GM19397 (cell line): ENCODE measurements at regions not wholly inside any gene's neighbourhood (a gene's known extent, or its start where the extent isn't known, plus 50 kb on each side); places are given as distances from the start of the nearest gene placed in this dataset.
"Not testable (repeated sequence)": the region's sequence is repeated elsewhere in the genome, so short reads cannot be mapped to it uniquely, and the experiment has no call there.

ENCODE experiments used
- ATAC-seq: cut with Tn5 transposase; IDR thresholded peaks from one replicate; pipeline ENCODE4 v1.9.1; 2021; ENCODE audit warnings: mild to moderate bottlenecking, moderate library complexity; ENCODE audit not compliant: unreplicated experiment

- no peak for ATAC-seq
Measured at GRCh38 chr3:177382944-177383343, 185.7 kb upstream of the TBL1XR1 start.

DNA sequence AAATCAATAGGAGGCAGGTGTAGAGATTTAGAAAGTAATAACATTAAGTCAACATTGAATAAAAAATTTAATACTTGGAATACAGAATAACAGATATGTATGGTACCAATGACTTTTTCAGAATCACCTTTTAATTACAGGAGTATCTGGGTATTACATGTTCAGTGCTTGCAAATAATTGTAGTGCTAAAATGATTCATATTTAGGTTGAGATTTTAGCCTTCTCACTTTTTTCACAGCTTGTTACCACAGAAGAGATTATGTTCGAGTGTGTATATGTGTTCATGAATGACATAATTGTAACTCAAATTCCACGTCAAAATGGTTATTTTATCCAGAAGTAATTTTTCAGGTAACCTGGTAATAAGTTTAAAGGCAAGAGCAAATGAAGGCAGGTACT lies 187.9 kb upstream of the TBL1XR1 start:
- ATAC-seq, result no peak

- no peak for ATAC-seq
Measured at GRCh38 chr3:177385831-177386301, 188.6 kb upstream of the TBL1XR1 start.

DNA sequence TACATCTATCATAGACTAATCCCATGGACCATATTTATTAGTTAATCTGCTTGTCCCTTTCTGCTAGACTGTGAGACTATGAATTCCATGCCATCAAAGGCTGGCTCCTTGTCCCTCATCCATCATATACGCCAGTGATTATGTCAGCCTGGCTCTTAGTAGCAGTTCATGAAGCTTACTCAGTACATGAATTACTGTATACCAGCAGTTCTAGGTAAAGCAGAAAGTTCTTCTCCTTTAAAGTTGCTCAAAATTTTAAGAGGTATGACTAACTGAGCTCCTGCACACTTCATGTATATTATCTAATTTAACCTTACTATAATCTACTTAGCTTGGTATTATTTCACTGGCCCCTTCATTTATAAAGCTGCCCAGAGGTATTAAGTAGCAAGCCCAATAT lies 190.9 kb upstream of the TBL1XR1 start:
- ATAC-seq, result no peak

- ATAC-seq, result not testable (repeated sequence)
Measured at GRCh38 chr3:177394231-177395024, 197.1 kb upstream of the TBL1XR1 start.

- ATAC-seq, result no peak
Measured at GRCh38 chr3:177396733-177397132, 199.5 kb upstream of the TBL1XR1 start.

- ATAC-seq, result no peak
Measured at GRCh38 chr3:177401375-177401774, 204.1 kb upstream of the TBL1XR1 start.

DNA sequence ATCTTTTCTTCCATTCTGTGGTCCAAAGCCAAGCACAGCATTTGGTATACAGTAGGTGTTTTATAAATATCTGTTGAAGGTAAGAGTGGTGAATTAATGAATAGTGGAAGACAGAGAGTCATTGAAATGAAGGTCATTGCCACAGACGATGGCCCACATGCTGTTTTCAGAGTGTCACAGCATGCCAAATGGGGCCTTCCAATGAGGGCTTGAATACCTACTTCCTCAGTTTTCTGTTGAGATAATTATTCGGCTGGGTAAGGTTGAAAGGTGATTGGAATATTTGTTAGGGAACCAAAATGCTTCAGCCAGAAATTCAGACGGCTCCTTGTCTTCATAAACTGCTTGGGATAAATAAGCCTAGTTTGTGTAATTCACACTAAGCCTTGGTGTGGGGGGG lies 205.3 kb upstream of the TBL1XR1 start:
- no peak for ATAC-seq

DNA sequence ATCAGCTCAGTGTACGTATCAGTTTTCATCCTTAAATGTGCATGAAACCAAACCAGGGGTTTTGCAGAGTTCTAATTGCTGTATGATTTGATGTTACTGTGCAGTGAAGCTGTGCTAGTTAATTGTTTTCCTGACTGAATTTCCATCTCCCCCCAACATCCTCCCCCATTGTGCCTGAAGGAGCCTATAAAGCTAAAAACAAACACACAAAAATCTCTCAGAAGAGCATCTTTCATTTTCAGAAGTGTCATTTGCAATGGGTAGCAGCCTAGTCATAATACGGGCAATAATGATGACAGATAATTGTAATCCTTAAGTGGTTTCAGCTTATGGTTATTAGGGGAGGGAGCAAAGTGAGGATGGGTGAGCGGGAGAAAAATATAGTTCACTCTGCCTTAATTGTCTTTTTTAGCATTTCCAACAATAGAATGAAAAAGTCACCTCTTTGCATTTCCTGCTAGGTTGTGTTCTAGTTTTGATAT lies 207.9 kb upstream of the TBL1XR1 start:
- no peak for ATAC-seq

GRCh38 chr3:177410730-177411129 lies 213.4 kb upstream of the TBL1XR1 start:
- no peak for ATAC-seq

DNA sequence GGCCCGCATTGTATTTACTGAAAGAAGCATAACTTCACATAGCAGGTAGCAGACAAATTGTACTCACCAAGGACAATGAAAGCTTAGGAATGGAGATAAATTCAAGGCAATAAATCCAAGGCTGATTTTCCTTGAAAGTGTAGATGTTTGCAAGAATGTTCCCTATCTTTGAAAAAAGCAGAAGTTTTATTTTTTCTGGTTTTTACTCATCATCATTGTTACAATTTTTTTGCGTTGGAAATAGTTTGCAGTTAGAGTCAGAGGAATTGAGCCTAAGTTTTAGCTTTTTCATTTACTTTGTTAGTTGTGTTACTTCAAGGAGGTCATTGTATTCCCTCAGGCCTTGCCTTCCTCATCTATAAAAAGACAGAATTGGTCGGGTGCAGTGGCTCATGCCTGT lies 213.9 kb upstream of the TBL1XR1 start:
- no peak for ATAC-seq

DNA sequence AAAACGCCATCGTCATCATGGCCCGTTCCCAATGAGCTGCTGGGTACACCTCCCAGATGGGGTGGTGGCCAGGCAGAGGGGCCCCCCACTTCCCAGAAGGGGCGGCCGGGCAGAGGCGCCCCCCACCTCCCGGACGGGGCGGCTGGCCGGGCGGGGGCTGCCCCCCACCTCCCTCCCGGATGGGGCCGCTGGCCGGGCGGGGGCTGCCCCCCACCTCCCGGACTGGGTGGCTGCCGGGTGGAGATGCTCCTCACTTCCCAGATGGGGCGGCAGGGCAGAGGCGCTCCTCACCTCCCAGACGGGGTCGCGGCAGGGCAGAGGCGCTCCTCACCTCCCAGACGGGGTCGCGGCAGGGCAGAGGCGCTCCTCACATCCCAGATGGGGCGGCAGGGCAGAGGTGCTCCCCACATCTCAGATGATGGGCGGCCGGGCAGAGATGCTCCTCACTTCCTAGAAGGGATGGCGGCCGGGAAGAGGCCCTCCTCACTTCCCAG lies 215.4 kb upstream of the TBL1XR1 start:
- ATAC-seq, result not testable (repeated sequence)

DNA sequence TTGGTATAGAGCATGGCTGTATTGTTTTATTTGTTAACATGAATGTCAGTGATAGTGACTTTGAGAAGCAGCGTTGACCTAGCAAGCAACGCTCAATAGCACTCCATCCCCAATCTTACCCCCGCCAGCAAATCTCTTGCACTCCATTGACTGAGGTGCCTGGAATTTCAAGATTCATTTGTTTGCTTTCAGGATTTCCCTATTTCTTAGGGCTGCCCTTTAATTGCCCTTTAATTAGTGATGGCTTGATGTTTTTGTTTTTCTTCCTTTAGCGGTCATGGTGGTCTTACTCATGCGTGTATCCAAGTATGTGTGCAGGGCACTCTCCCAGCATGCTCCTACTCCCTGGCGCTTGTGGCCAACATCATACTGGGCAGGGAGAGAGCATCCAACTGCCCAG lies 216.8 kb upstream of the TBL1XR1 start:
- no peak for ATAC-seq

DNA sequence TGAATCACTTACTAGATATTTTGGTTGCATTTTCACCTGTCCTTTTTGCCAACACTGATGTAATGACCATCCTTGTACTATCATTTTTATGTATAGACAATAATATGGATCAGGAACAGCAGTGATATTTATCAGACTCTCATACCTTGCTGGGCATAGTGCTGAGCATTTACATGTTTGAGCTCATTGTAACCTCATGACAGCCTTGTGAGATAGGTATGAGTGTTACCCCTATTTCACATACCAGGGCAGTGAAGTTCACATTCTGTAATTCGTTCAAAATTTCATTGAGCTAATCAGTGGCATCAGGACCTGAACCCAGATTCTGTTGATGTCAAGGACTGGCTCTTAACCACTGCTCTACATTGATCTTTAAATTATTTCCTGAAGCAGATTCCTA lies 221.5 kb upstream of the TBL1XR1 start:
- no peak for ATAC-seq

DNA sequence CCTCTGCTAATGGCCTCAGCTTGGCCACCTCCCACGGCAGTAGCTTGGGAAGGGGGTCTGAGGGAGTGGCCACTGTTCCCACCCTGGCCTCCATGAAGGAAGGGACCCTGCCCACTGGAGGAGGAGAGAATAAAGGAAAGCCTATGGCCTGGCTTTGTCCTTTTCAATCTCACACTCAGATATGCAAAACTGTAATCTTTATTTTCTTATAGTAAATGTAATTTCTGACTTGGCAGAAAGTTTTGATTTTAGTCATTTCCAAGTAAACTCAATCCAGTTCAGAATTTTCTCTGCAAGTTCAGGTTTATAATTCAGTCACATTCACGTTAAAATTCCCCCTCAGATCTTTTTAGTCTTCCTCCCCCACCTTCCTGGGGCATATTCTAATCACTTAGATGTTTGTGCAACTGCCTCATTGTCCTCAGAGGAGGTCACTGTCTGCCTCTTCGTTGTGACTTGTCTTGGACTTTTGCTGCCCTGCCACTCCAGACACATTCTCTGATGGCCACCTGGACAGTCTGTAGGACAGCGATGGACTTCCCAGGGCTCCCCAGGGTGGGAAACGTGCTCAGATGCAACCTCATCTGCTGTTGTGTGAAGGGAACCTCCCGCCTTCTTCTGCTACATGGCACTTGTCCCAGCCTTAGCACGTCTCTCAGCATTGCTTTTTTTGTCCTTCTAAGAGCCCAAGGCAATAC lies 222.8 kb upstream of the TBL1XR1 start:
- no peak for ATAC-seq

GRCh38 chr3:177420651-177421480 lies 223.6 kb upstream of the TBL1XR1 start:
- ATAC-seq, result no peak

GRCh38 chr3:177421481-177421785 lies 224.2 kb upstream of the TBL1XR1 start:
- ATAC-seq, result no peak

DNA sequence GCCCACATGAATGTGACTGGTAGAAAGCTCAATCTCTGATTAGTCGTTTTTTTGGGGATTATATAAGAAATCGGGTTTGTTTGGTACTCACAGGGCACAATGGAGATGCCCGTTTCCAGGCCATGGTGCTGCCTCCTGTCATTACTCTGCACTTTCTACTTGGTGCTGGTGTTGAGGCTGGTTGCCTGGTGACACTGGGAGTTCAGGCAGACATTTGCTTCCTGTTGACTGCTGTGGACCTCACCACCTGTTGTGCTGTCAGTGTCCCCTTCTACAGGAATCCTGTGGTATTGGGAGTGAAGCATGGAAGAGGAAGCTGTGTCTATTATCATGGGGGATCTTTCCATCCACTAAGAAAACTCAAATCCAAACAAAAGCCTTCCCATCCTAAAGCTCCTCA lies 227.2 kb upstream of the TBL1XR1 start:
- no peak for ATAC-seq

DNA sequence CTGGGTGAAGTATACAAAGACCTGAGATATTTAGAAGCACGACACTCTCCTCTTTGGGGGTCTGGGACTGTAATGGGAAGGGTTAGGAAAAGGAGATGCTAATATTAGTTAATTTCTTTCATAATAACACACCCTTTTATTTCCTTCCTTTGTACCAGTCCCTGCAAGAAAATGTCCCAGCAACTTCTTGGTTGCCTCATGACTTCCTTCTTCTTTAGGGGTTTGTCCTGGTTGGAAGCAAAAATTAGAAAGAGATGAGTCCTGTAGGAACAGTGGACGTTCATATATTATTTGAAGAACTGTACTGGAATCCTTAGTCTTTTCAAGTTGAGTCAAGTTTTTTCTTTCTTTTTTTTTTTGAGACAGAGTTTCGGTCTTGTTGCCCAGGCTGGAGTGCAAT lies 227.8 kb upstream of the TBL1XR1 start:
- ATAC-seq, result no peak

DNA sequence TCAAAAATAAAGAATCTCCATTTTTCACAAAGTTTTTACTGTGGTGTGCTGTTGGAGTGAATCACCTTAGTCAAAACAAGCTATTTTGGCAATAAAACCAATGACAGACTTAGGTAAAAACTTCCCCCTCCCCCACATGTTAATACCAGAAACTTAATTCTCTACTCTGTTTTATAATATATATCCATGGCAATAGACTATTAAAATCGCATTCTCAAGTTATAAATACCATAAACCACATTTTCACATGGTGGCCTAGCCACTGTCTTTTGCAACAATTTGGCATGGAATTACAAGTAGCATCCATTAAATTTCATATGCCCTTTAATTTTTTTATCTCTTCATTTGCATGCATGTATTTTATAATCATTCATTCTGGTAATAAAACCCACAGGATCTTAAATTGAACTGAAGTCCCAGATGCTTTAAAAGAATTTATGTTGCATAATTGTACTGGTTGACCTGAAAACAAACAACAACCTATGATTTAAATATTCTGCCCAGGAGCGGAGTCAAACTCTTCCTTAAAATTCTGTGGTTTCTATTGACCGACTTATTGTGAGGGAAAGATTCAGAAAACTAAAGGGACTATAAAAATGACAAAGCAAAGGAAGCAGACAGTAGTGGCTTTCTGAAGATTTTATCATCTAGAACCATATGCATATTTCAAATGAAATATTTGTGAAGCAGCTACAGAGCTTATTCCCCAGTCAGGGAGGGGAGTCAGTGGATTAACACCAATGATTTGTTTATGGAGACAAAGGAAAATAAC lies 229.0 kb upstream of the TBL1XR1 start:
- ATAC-seq, result no peak
